ENCODE measurements at regions not wholly inside any gene's neighbourhood (a gene's known extent, or its start where the extent isn't known, plus 50 kb on each side); places are given as distances from the start of the nearest gene placed in this dataset.

- no peak for DNase-seq
Observed at GRCh38 chr17:11077673-11078072, 163.3 kb upstream of the SHISA6 start.

- DNase-seq: no peak
Observed at GRCh38 chr17:11074451-11074850, 166.6 kb upstream of the SHISA6 start.

- no peak for DNase-seq
Observed at GRCh38 chr17:11056926-11057325, 184.1 kb upstream of the SHISA6 start.

GRCh38 chr17:11053846-11054245 lies 187.2 kb upstream of the SHISA6 start:
- no peak for DNase-seq

- DNase-seq: no peak
Observed at GRCh38 chr17:11049539-11049938, 191.5 kb upstream of the SHISA6 start.

GRCh38 chr17:11047228-11047627 lies 193.8 kb upstream of the SHISA6 start:
- DNase-seq: no peak

- DNase-seq: no peak
Observed at GRCh38 chr17:11039342-11039741, 201.5 kb upstream of the PIRT start.

- DNase-seq: no peak
Observed at GRCh38 chr17:11035681-11036080, 197.8 kb upstream of the PIRT start.

- DNase-seq: no peak
Observed at GRCh38 chr17:11031787-11032186, 193.9 kb upstream of the PIRT start.

GRCh38 chr17:11029791-11030190 lies 191.9 kb upstream of the PIRT start:
- no peak for DNase-seq

GRCh38 chr17:11028349-11028748 lies 190.5 kb upstream of the PIRT start:
- no peak for DNase-seq

GRCh38 chr17:11026903-11027302 lies 189.0 kb upstream of the PIRT start:
- no peak for DNase-seq

- DNase-seq: no peak
Observed at GRCh38 chr17:11023639-11024479, 186.0 kb upstream of the PIRT start.

- no peak for DNase-seq
Observed at GRCh38 chr17:11006530-11006929, 168.6 kb upstream of the PIRT start.

- DNase-seq: no peak
Observed at GRCh38 chr17:11005940-11006339, 168.1 kb upstream of the PIRT start.

- DNase-seq: no peak
Observed at GRCh38 chr17:11002417-11002816, 164.5 kb upstream of the PIRT start.

- DNase-seq: no peak
Observed at GRCh38 chr17:11001651-11002050, 163.8 kb upstream of the PIRT start.

GRCh38 chr17:10999484-10999883 lies 161.6 kb upstream of the PIRT start:
- DNase-seq: no peak

GRCh38 chr17:10993126-10993525 lies 155.2 kb upstream of the PIRT start:
- no peak for DNase-seq

- DNase-seq: no peak
Observed at GRCh38 chr17:10992106-10992880, 154.4 kb upstream of the PIRT start.

GRCh38 chr17:10987786-10988185 lies 149.9 kb upstream of the PIRT start:
- no peak for DNase-seq

- DNase-seq: no peak
Observed at GRCh38 chr17:10984220-10984619, 146.3 kb upstream of the PIRT start.

GRCh38 chr17:10976401-10976800 lies 138.5 kb upstream of the PIRT start:
- DNase-seq: no peak

- no peak for DNase-seq
Observed at GRCh38 chr17:10968007-10968406, 130.1 kb upstream of the PIRT start.

Measured in activated CD4-positive, alpha-beta T cell treated with anti-CD3 and anti-CD28 coated beads, Interleukin-2, amount 50 U/mL, for 16 hours (primary cell).